GM04503 (cell line): ENCODE measurements at regions not wholly inside any gene's neighbourhood (a gene's known extent, or its start where the extent isn't known, plus 50 kb on each side); places are given as distances from the start of the nearest gene placed in this dataset.
"Not testable (repeated sequence)": the region's sequence is repeated elsewhere in the genome, so short reads cannot be mapped to it uniquely, and the experiment has no call there.

ENCODE experiments used
- DNase-seq: peaks from one replicate; pipeline ENCODE4 v3.0.0-alpha.2; 2012; ENCODE audit warnings: low read depth

DNA sequence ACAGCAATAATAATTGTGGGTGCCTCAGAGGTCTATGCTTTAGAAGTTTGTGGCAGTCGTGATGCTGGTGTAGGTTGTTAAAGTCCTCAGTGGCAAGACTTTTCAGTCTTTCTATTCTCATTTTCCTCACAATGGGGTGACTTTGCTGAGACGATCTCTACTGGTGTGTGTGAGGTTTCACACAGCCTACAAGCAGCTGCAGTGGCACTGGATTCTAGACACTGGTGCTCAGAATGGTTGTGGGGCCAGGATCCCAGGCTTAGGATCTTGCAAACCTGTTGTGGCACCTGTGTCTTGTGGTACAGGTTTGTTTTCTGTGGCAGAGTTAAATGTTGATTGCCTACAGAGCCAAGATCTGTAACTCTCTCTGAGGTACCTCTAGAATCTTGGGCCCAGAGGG, 581.2 kb downstream of the PTPRC start:
- no peak for DNase-seq

GRCh38 chr1:199221371-199222150, 582.7 kb downstream of the PTPRC start:
- no peak for DNase-seq

- DNase-seq = no peak
Observed at GRCh38 chr1:199223936-199224335, 585.1 kb downstream of the PTPRC start.

DNA sequence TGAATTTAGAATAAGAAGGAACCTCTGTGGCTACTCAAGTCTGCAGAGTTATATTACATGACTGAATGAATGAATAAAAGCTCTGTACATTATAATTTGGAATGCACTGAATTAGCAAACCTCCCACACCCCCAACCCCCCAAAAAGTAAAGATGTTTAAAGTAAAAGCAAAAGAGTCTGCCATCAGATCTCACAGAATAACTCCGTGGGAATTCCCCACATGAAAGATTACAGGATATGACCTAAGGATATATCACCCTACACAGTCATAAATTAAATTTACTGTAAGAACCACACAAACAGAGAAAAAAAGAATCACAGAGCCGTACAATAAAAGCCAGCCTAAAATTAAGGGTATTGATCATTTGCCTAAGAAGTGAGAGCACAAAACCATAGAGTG, 587.3 kb downstream of the PTPRC start:
- no peak for DNase-seq

DNA sequence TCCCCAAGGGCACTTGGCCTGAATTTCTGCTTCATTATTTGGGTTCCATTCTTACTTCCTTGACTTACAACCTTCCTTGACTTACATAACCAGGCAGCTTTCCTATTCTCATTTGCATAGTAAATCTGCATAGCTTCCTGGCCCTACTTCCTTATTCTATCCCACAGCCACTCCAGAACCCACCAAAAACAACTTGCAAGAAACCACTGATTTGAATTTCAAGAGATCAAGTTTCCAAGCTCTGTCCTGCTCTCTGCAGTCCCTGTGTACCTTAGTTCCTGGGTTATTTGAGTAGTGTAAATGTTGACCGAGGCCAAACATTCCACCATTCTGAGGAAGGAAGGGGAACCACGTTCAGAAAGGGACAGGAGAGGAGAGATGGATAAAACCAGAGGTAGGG, 603.3 kb downstream of the PTPRC start:
- DNase-seq = no peak

GRCh38 chr1:199242601-199243000, 603.8 kb downstream of the PTPRC start:
- DNase-seq = no peak

DNA sequence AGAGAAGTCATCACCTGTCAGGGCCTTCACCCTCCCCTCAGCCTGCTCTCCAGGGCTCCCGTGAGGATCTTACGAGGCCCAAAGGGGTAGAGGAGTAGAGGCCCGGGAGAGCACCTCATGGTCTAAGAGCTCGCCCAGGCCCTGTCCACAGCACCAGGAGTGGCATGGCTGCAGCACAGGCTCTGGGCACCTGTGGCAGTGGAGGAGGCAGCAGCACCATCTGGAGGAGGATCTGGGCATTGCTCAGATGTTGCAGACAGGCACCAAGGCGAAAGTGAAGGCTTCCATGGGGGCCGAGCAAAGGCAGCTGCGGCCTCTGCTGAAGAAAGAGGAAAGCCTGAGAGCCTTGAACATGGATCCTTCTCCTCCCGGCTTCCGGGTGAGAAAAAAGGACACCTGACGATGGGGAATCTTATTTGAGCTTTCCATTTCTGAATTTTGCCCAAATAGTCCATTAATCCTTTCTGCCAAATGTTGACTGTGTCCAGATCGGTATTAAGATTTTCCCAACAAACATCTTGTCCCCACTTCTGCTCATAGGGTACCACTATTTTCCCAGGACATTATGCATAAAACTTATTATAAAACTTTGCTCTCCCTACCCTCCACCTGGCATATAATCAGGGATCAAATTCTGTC, 604.7 kb downstream of the PTPRC start:
- DNase-seq = no peak

GRCh38 chr1:199245946-199246345, 607.1 kb downstream of the PTPRC start:
- no peak for DNase-seq

GRCh38 chr1:199246716-199247115, 607.9 kb downstream of the PTPRC start:
- no peak for DNase-seq

DNA sequence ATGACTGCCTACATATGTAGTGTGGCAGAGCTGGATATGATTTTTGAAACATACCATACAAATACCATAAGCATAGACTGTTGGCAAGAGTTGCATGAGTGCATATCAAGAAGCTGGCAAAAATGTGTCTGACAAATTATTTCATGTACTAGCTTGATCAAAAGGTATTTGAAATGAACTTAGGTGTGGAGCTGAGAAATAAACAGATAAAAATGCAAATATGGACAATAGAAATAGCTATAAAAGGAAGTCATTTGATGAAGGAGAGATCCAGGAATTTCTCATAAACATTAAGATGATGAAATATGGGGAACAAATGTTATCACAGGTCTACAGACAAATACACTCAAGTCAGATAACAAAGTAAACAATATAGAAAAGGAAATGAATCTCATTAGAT, 609.1 kb downstream of the PTPRC start:
- no peak for DNase-seq

- not testable (repeated sequence) for DNase-seq
Observed at GRCh38 chr1:199254040-199254439, 615.2 kb downstream of the PTPRC start.

DNA sequence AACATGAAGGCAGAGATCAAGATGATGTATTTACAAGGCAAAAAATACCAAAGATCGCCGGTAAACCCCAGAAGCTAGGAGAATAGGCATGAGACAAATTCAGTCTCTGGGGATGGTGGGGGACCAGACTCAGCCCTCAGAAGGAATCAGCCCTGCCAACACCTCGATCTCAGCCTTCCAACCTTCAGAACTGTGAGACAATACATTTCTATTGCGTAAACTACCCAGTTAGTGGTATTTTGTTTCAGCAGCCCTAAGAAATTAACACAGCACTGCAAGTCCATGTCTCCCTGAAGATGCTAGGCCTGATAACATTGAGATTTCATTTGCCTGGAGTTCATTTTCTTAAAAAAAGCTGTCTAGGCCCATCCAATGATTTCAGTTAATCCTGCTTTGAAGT, 622.5 kb downstream of the PTPRC start:
- DNase-seq = no peak

DNA sequence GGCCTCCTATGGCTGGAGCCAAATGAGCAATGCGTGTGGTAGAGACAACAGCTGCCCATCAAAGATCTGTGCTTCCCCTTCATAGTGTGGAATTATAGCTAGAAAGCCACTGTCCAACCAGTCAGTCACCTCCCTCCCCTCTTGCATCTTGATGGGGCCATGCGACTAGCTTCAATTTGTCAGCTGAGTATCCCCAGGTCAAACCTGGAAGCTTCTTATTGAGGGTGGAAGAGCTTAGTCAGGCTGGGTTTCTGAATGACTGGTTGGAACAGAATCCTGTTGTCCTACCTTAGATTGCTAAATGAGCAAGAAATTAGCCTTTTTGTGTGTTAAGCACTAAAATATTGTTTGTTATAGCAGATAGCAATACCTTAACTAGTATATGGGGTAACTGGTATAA, 625.4 kb downstream of the PTPRC start:
- no peak for DNase-seq

DNA sequence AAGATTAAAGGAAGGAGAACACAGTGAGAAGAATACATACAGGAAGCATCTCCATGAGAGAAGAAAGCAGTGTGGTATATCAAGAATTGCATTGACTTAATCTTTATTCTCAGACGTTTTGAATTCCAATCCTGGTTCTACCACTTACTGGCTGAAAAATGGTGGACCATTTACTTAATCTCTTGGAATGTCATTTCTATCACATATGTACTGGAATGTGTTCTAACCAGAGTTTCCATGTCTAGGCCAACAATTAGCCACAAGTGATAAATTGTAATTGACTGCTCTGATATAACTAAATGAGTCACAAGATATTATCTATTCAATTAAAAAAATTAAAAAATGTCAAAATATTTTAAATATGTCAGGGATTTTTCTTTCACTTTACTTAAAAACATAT, 626.1 kb downstream of the PTPRC start:
- DNase-seq = no peak

- DNase-seq = no peak
Observed at GRCh38 chr1:199265319-199265718, 626.5 kb downstream of the PTPRC start.

GRCh38 chr1:199269241-199269640, 630.4 kb downstream of the PTPRC start:
- DNase-seq = no peak

DNA sequence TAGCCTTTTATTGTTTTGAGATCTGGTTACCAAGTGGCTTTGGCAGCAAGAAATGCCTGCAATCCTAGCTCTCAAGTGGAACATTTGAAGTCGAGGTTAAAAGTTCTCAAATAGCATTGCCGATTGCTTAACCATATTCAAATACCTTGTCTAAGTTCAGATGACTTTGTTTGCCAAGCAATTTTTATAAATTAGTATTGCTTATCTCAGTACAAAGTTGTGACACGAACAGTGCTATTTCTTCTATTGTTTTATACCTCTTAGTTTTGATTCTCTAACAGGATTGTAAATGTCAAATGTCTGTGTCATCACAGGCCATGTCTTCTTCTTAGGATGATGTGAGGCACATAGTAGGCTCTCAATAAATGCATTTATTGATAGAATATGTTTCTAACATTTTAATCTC, 633.3 kb downstream of the PTPRC start:
- peak; percentile 87 for DNase-seq

DNA sequence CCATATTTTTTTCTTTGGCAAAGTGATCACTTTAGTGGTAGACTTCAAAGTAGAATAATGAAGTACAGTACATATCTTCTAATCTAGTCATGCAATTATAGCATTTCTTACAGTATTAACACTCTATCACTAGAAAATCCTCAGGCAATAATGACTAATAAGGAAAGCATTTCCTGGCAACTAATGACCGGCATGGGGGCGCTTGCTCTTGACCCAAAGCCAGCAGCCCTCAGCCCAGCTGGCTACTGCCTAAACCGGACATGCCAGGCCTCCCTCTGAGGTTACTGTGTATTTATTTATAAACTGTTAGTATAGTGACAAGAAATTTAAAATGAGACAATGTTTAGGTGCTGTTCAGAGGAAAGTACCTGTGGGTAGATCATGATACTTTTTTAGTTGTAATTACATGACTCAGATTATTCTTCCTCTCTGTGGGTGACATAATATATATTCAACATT, 633.8 kb downstream of the PTPRC start:
- peak; percentile 73 for DNase-seq

GRCh38 chr1:199273837-199274379, 635.1 kb downstream of the PTPRC start:
- DNase-seq = no peak

GRCh38 chr1:199279067-199279466, 640.2 kb downstream of the PTPRC start:
- DNase-seq = no peak

DNA sequence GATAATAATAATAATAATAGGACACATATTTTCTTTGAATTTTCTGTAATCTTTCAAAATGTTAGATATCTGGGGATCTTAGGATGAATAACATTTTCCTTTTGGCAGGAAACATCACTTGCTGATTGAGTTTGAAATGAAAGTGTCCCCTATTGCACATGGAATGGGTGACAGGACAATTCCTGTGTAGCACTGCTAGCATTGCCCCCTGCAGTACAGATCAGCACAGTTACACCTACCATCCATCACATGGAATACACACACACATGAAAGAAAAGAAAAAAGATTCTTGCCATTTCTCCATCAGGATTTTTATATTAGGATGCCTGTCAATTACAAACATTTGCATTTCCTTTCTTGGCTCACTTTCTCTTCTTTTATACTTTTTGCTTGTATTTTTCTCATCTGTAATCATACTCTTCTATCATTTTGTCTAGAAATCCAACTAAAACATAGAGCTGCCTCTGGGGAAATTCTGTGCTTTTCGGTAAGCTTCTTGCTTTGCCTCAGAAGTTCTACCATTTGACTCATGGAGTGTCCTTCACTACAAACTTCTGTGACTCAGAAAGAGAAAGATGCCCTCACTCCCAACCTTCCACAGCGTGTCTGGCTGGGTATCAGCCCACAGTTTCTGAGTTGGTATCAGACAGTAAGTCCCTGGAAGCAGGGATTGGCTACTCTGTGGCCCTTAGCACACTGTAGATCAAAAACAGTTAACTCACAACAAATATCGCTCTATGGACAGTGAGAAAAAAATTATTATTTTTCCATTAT, 641.2 kb downstream of the PTPRC start:
- no peak for DNase-seq

- DNase-seq = no peak
Observed at GRCh38 chr1:199282751-199283305, 644.0 kb downstream of the PTPRC start.
